Loucy (cell line): ENCODE measurements at regions not wholly inside any gene's neighbourhood (a gene's known extent, or its start where the extent isn't known, plus 50 kb on each side); places are given as distances from the start of the nearest gene placed in this dataset.

Source experiments
- EZH2phosphoT487 ChIP-seq: fragments of 200-600 bp; IDR thresholded peaks from 2 replicates; pipeline ENCODE4 v1.6.1; 2018; ENCODE audit warnings: antibody characterized with exemption, mild to moderate bottlenecking, moderate library complexity, borderline replicate concordance
- TF ChIP-seq, protein P1 (sequence below): fragments of 200-600 bp; sonication (generic); conservative IDR thresholded peaks from 2 replicates; pipeline ENCODE4 v1.5.1; 2014; ENCODE audit warnings: mild to moderate bottlenecking, antibody characterized with exemption, low read length

DNA sequence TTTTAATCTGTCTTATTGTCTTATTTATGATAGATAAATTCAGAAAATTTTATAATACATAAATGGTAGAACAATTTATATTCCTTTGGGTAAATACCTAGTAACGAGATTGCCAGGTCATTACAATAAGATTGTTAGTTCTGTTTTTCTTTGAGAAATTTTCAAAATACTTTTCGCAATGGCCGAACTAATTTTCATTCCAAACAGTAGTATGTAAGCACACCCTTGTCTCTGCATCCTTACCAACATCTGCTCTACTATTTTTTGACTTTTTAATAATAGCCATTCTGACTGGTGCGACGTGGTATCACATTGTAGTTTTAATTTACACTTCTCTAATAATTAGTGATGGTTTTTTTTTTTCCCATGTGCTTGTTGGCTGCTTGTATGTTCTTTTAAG lies 351.4 kb upstream of the LUZP2 start:
- TF ChIP-seq, protein P1, sequence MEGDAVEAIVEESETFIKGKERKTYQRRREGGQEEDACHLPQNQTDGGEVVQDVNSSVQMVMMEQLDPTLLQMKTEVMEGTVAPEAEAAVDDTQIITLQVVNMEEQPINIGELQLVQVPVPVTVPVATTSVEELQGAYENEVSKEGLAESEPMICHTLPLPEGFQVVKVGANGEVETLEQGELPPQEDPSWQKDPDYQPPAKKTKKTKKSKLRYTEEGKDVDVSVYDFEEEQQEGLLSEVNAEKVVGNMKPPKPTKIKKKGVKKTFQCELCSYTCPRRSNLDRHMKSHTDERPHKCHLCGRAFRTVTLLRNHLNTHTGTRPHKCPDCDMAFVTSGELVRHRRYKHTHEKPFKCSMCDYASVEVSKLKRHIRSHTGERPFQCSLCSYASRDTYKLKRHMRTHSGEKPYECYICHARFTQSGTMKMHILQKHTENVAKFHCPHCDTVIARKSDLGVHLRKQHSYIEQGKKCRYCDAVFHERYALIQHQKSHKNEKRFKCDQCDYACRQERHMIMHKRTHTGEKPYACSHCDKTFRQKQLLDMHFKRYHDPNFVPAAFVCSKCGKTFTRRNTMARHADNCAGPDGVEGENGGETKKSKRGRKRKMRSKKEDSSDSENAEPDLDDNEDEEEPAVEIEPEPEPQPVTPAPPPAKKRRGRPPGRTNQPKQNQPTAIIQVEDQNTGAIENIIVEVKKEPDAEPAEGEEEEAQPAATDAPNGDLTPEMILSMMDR, result no peak
- no peak for TF ChIP-seq EZH2phosphoT487
